Transverse colon (tissue), 3 donors: ENCODE measurements at regions not wholly inside any gene's neighbourhood (a gene's known extent, or its start where the extent isn't known, plus 50 kb on each side); places are given as distances from the start of the nearest gene placed in this dataset.

Experiments
- POLR2A ChIP-seq: fragments of 450-650 bp; IDR thresholded peaks from one replicate; pipeline ENCODE4 v1.6.1; 2016; ENCODE audit warnings: antibody characterized with exemption, mild to moderate bottlenecking, moderate library complexity
- TF ChIP-seq, protein P1 (sequence below), 5 experiments: fragments of 200-600 bp in 3 of 5; fragments of 450-650 bp in 2 of 5; sonication (generic) in 3 of 5; IDR thresholded peaks; 1 replicate in 2 of 5; 2 replicates in 3 of 5; pipeline ENCODE4 v1.5.1; 2016 to 2017; ENCODE audit warnings: antibody characterized with exemption in 5 of 5, inconsistent platforms in 3 of 5, mild to moderate bottlenecking in 2 of 5, moderate library complexity in 1 of 5

DNA sequence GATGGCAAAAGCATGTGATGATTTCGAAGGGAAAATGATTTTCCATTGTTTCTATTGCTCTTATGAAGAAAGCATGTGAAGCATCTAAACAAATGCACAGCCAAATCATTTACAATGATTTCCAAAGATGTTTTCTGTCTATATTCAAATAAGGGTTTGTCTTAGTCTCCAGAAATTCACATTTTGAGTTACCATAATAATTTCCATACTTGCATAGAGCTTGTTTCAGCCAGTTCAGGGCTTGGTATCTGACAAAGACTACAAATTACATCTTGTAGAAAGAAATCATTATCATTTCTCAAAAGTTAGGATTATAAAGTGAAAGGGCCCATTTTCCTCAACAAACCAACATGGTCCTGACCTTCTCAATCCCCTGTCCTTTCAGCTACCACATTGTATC lies 74.4 kb upstream of the PLEKHG1 start:
- TF ChIP-seq, protein P1, sequence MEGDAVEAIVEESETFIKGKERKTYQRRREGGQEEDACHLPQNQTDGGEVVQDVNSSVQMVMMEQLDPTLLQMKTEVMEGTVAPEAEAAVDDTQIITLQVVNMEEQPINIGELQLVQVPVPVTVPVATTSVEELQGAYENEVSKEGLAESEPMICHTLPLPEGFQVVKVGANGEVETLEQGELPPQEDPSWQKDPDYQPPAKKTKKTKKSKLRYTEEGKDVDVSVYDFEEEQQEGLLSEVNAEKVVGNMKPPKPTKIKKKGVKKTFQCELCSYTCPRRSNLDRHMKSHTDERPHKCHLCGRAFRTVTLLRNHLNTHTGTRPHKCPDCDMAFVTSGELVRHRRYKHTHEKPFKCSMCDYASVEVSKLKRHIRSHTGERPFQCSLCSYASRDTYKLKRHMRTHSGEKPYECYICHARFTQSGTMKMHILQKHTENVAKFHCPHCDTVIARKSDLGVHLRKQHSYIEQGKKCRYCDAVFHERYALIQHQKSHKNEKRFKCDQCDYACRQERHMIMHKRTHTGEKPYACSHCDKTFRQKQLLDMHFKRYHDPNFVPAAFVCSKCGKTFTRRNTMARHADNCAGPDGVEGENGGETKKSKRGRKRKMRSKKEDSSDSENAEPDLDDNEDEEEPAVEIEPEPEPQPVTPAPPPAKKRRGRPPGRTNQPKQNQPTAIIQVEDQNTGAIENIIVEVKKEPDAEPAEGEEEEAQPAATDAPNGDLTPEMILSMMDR (IDR thresholded peaks at IDR 0.05) = no peak
- no peak for TF ChIP-seq POLR2A
